ENCODE measurements at regions not wholly inside any gene's neighbourhood (a gene's known extent, or its start where the extent isn't known, plus 50 kb on each side); places are given as distances from the start of the nearest gene placed in this dataset.
"Not testable (repeated sequence)": the region's sequence is repeated elsewhere in the genome, so short reads cannot be mapped to it uniquely, and the experiment has no call there.

DNA sequence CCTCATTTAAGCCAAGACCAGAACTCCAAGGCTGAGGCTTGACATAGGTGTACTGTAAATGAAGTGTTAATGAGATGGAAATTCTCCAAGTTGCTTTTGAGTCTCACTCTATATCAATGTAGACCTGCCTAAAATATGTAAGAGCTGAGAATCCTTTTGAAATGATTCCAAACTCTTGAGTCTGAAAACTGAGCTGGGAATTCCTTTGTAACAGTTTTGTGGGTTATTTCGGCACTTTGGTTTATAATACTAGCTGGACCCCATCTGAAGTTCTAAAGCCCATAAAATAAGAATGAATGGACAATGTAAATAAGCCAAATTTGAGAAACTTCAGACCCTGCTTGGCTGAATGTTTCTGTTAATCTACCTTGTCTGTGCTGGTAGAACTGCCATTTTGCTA is 558.9 kb downstream of the TTLL7 start:
- H3K4me1 ChIP-seq (ENCODE audit: control insufficient read depth, insufficient read depth, low read length, poor library complexity, severe bottlenecking): not testable (repeated sequence)

DNA sequence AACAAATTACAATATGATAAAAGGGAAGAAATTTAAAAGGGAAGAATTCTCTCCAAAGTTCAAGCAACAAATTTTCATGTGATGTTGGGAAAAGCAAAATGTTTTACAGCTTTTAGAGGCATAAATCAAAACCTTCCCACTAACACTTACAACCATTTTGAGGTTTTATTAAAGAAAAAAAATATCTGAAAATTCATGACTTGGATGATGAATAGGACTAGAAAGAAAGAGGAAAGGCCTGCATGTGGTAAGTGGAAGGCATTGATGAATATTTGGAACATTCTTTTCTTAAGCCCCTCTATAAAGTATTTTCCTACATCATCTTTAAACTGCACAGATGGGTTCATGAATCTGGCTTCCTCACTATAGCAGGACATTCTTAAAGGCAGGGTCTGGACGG is 560.6 kb downstream of the TTLL7 start:
- H3K27ac ChIP-seq (ENCODE audit: low read depth, low read length, severe bottlenecking); H3K9me3 ChIP-seq (ENCODE audit: control insufficient read depth, low read length); H3K4me3 ChIP-seq (ENCODE audit: extremely low read depth, insufficient read depth, low read length, poor library complexity, severe bottlenecking); H3K4me1 ChIP-seq (ENCODE audit: control insufficient read depth, insufficient read depth, low read length, poor library complexity, severe bottlenecking); H3K36me3 ChIP-seq (ENCODE audit: control insufficient read depth, insufficient read depth, low read length): not testable (repeated sequence)
- WGBS, 2 experiments (ENCODE audit: insufficient coverage in 2 of 2): no CpG with 5 or more reads among the region's 1 CpG

More for the DNA sequence above, 558.9 kb downstream of the TTLL7 start:
- not testable (repeated sequence) for H3K9me3 ChIP-seq (ENCODE audit: control insufficient read depth, low read length); H3K4me3 ChIP-seq (ENCODE audit: extremely low read depth, insufficient read depth, low read length, poor library complexity, severe bottlenecking); H3K27ac ChIP-seq (ENCODE audit: low read depth, low read length, severe bottlenecking); H3K36me3 ChIP-seq (ENCODE audit: control insufficient read depth, insufficient read depth, low read length)
- no CpG with 5 or more reads among the region's 1 CpG for WGBS, 2 experiments (ENCODE audit: insufficient coverage in 2 of 2)

- no CpG with 5 or more reads among the region's 2 CpGs for WGBS, 2 experiments (ENCODE audit: insufficient coverage in 2 of 2)
- not testable (repeated sequence) for H3K9me3 ChIP-seq (ENCODE audit: control insufficient read depth, low read length); H3K4me1 ChIP-seq (ENCODE audit: control insufficient read depth, insufficient read depth, low read length, poor library complexity, severe bottlenecking); H3K27ac ChIP-seq (ENCODE audit: low read depth, low read length, severe bottlenecking); H3K4me3 ChIP-seq (ENCODE audit: extremely low read depth, insufficient read depth, low read length, poor library complexity, severe bottlenecking); H3K36me3 ChIP-seq (ENCODE audit: control insufficient read depth, insufficient read depth, low read length)
These were observed 563.6 kb downstream of the TTLL7 start for GRCh38 chr1:83435336-83435735.

GRCh38 chr1:83427566-83427965 is 571.4 kb downstream of the TTLL7 start:
- not testable (repeated sequence) for H3K9me3 ChIP-seq (ENCODE audit: control insufficient read depth, low read length); H3K4me3 ChIP-seq (ENCODE audit: extremely low read depth, insufficient read depth, low read length, poor library complexity, severe bottlenecking); H3K36me3 ChIP-seq (ENCODE audit: control insufficient read depth, insufficient read depth, low read length); H3K27ac ChIP-seq (ENCODE audit: low read depth, low read length, severe bottlenecking); H3K4me1 ChIP-seq (ENCODE audit: control insufficient read depth, insufficient read depth, low read length, poor library complexity, severe bottlenecking)
- 86 to 92% methylated on average over 2 of the region's 2 CpGs for WGBS, 2 experiments (ENCODE audit: insufficient coverage in 2 of 2)

GRCh38 chr1:83423382-83423781 is 575.5 kb downstream of the TTLL7 start:
- H3K9me3 ChIP-seq (ENCODE audit: control insufficient read depth, low read length); H3K27ac ChIP-seq (ENCODE audit: low read depth, low read length, severe bottlenecking); H3K4me1 ChIP-seq (ENCODE audit: control insufficient read depth, insufficient read depth, low read length, poor library complexity, severe bottlenecking); H3K4me3 ChIP-seq (ENCODE audit: extremely low read depth, insufficient read depth, low read length, poor library complexity, severe bottlenecking); H3K36me3 ChIP-seq (ENCODE audit: control insufficient read depth, insufficient read depth, low read length): not testable (repeated sequence)
- 100% methylated on average over 1 of the region's 6 CpGs for WGBS, 2 experiments (ENCODE audit: insufficient coverage in 2 of 2)

DNA sequence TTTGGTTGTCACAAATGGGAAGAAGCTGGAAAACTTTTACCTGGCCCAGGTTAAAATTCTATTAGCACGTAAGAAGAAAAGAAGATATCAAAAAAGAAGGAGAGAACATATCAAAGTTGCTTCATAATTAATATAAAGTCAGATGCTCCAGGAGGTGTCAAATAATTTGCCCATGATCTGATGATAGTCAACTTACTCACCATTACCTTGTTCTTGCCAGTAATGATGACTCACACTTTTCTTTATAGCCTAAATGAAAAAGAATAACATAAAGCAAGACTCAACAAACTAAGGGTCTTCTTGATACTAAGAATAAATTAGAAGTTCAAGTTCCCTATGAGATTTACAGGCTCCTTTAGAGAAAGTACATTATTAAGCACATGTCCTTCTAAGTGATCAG is 580.4 kb downstream of the TTLL7 start:
- no peak overlapping the region for H3K4me3 ChIP-seq (ENCODE audit: extremely low read depth, insufficient read depth, low read length, poor library complexity, severe bottlenecking)
- no peak overlapping the region for H3K27ac ChIP-seq (ENCODE audit: low read depth, low read length, severe bottlenecking)
- WGBS, 2 experiments (ENCODE audit: insufficient coverage in 2 of 2): no CpG with 5 or more reads among the region's 1 CpG
- no peaks in the 10 kb centered on the region for H3K4me1 ChIP-seq (ENCODE audit: control insufficient read depth, insufficient read depth, low read length, poor library complexity, severe bottlenecking)
- H3K36me3 ChIP-seq (ENCODE audit: control insufficient read depth, insufficient read depth, low read length): no peaks in the 10 kb centered on the region
- no peaks in the 10 kb centered on the region for H3K9me3 ChIP-seq (ENCODE audit: control insufficient read depth, low read length)

GRCh38 chr1:83413839-83414107 is 585.2 kb downstream of the TTLL7 start:
- not testable (repeated sequence) for H3K9me3 ChIP-seq (ENCODE audit: control insufficient read depth, low read length); H3K27ac ChIP-seq (ENCODE audit: low read depth, low read length, severe bottlenecking); H3K4me1 ChIP-seq (ENCODE audit: control insufficient read depth, insufficient read depth, low read length, poor library complexity, severe bottlenecking); H3K36me3 ChIP-seq (ENCODE audit: control insufficient read depth, insufficient read depth, low read length); H3K4me3 ChIP-seq (ENCODE audit: extremely low read depth, insufficient read depth, low read length, poor library complexity, severe bottlenecking)
- WGBS, 2 experiments (ENCODE audit: insufficient coverage in 2 of 2): no CpG with 5 or more reads among the region's 6 CpGs

- WGBS, 2 experiments (ENCODE audit: insufficient coverage in 2 of 2): 29 to 54% methylated on average over 1 to 2 of the region's 6 CpGs
These were observed 588.1 kb downstream of the TTLL7 start for GRCh38 chr1:83410746-83411413.

GRCh38 chr1:83406693-83407371 is 592.1 kb downstream of the TTLL7 start:
- H3K4me3 ChIP-seq (ENCODE audit: extremely low read depth, insufficient read depth, low read length, poor library complexity, severe bottlenecking); H3K9me3 ChIP-seq (ENCODE audit: control insufficient read depth, low read length); H3K36me3 ChIP-seq (ENCODE audit: control insufficient read depth, insufficient read depth, low read length); H3K4me1 ChIP-seq (ENCODE audit: control insufficient read depth, insufficient read depth, low read length, poor library complexity, severe bottlenecking); H3K27ac ChIP-seq (ENCODE audit: low read depth, low read length, severe bottlenecking): not testable (repeated sequence)
- WGBS, 2 experiments (ENCODE audit: insufficient coverage in 2 of 2): 90% methylated on average over 2 of the region's 7 CpGs; no CpG with 5 or more reads in 1 of the 2 experiments

More at GRCh38 chr1:83410746-83411413, 588.1 kb downstream of the TTLL7 start:
- not testable (repeated sequence) for H3K9me3 ChIP-seq (ENCODE audit: control insufficient read depth, low read length); H3K4me1 ChIP-seq (ENCODE audit: control insufficient read depth, insufficient read depth, low read length, poor library complexity, severe bottlenecking); H3K4me3 ChIP-seq (ENCODE audit: extremely low read depth, insufficient read depth, low read length, poor library complexity, severe bottlenecking); H3K27ac ChIP-seq (ENCODE audit: low read depth, low read length, severe bottlenecking); H3K36me3 ChIP-seq (ENCODE audit: control insufficient read depth, insufficient read depth, low read length)

DNA sequence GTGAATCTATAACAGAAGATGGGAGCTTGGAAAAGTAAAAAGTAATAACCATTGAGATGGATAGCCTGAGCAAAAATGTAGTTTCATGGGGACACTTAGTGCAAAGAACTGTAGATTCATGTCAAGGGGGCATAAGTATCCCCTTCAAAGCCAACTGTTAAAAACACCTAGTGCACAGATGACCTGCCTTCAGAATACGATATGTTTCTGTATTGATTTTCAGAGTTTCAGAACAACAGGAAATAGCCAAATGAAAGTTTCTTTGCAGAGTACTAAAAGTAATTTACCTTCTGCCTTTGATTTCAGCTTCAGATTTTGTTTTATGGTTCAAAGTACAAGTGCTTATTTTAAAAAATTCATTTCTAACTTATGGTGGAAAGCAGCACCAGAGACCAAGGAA is 593.1 kb downstream of the TTLL7 start:
- H3K4me1 ChIP-seq (ENCODE audit: control insufficient read depth, insufficient read depth, low read length, poor library complexity, severe bottlenecking); H3K27ac ChIP-seq (ENCODE audit: low read depth, low read length, severe bottlenecking); H3K36me3 ChIP-seq (ENCODE audit: control insufficient read depth, insufficient read depth, low read length); H3K4me3 ChIP-seq (ENCODE audit: extremely low read depth, insufficient read depth, low read length, poor library complexity, severe bottlenecking); H3K9me3 ChIP-seq (ENCODE audit: control insufficient read depth, low read length): not testable (repeated sequence)
- no CpG with 5 or more reads among the region's 1 CpG for WGBS, 2 experiments (ENCODE audit: insufficient coverage in 2 of 2)

GRCh38 chr1:83403500-83403899 is 595.4 kb downstream of the TTLL7 start:
- not testable (repeated sequence) for H3K27ac ChIP-seq (ENCODE audit: low read depth, low read length, severe bottlenecking); H3K4me3 ChIP-seq (ENCODE audit: extremely low read depth, insufficient read depth, low read length, poor library complexity, severe bottlenecking); H3K9me3 ChIP-seq (ENCODE audit: control insufficient read depth, low read length); H3K4me1 ChIP-seq (ENCODE audit: control insufficient read depth, insufficient read depth, low read length, poor library complexity, severe bottlenecking); H3K36me3 ChIP-seq (ENCODE audit: control insufficient read depth, insufficient read depth, low read length)
- 89 to 100% methylated on average over 1 to 3 of the region's 7 CpGs for WGBS, 2 experiments (ENCODE audit: insufficient coverage in 2 of 2)

All from mesodermal cell (in vitro differentiated cells).